ENCODE measurements at regions not wholly inside any gene's neighbourhood (a gene's known extent, or its start where the extent isn't known, plus 50 kb on each side); places are given as distances from the start of the nearest gene placed in this dataset.

DNA sequence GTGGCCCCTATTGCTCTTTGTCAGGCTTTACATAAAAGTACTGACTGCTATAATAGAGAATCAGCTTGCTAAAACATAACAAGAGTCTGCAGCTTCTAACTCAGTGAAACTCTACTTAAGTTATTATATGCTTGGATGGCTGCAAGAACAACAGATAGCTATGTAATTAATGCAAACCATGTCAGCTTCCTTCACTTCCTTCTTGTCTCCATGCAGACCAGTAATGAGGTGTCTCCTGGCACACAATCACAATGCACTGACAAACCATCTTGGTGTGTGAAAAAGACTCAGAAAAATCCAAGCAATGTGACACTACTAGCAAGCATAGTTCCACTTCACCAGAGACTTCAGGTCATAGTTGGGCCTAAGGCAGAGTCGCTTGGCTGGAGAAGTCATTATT, 2068.9 kb upstream of the PIK3C3 start:
- ChIA-PET CTCF (ENCODE audit: unreplicated experiment) (no interaction called here), POLR2A (interaction anchor here (0.7 kb wide), 1 partner anchor 1224 kb away, joined by 3 read pairs; no protein-coding TSS in a partner anchor)
- Histone ChIP-seq H3K9me3 (ENCODE audit: low read length) (no peaks in the 10 kb centered on the region), H3K4me1 (ENCODE audit: insufficient read depth, low read length, poor library complexity, severe bottlenecking) (no peaks in the 10 kb centered on the region), H3K27ac (ENCODE audit: low read depth, low read length, poor library complexity, severe bottlenecking) (no peak overlapping the region), H3K4me2 (ENCODE audit: low read length) (no peak overlapping the region), H3K9me2 (ENCODE audit: insufficient read depth, low read length) (no peaks in the 10 kb centered on the region), H4K20me1 (ENCODE audit: insufficient read depth, low read length) (no peaks in the 10 kb centered on the region), H3K79me2 (ENCODE audit: insufficient read depth, low read depth, low read length) (no peaks in the 10 kb centered on the region), H3K36me3 (ENCODE audit: insufficient read depth, low read length) (no peaks in the 10 kb centered on the region), H2AFZ (ENCODE audit: low read length) (no peak overlapping the region), H3K4me3 (ENCODE audit: low read depth, low read length, poor library complexity, severe bottlenecking) (no peak overlapping the region)
- intact Hi-C loops (cut with micrococcal nuclease; ENCODE audit: unreplicated experiment) = no loop called here
- TF ChIP-seq, protein P1, sequence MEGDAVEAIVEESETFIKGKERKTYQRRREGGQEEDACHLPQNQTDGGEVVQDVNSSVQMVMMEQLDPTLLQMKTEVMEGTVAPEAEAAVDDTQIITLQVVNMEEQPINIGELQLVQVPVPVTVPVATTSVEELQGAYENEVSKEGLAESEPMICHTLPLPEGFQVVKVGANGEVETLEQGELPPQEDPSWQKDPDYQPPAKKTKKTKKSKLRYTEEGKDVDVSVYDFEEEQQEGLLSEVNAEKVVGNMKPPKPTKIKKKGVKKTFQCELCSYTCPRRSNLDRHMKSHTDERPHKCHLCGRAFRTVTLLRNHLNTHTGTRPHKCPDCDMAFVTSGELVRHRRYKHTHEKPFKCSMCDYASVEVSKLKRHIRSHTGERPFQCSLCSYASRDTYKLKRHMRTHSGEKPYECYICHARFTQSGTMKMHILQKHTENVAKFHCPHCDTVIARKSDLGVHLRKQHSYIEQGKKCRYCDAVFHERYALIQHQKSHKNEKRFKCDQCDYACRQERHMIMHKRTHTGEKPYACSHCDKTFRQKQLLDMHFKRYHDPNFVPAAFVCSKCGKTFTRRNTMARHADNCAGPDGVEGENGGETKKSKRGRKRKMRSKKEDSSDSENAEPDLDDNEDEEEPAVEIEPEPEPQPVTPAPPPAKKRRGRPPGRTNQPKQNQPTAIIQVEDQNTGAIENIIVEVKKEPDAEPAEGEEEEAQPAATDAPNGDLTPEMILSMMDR (conservative IDR thresholded peaks at IDR 0.05; ENCODE audit: low read length) = no peak
- TF ChIP-seq EZH2phosphoT487 (IDR thresholded peaks at IDR 0.05; ENCODE audit: borderline replicate concordance, low read depth, low read length) = no peak
- no peak for DNase-seq (ENCODE audit: low spot score)
- BruUV-seq (replicated peaks) = no TSS peak

DNA sequence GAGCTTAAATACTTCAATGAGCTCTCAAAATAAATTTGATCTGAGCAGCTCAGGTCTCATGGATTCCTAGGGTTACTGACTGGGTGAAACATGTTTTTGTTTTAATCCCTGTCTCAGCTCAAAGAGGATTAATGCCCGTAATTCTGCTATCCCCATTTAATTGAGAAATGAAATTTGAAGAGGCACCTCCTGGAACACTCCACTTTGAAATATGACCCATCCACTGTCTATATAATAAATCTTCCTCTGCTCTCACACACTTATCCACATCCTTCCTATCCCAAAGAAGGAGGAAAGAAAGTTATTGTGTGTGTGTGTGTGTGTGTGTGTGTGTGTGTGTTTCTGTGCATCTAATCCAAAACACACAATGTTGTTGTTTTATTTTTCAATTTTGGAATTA, 2082.4 kb upstream of the PIK3C3 start:
- TF ChIP-seq EZH2phosphoT487 (IDR thresholded peaks at IDR 0.05; ENCODE audit: borderline replicate concordance, low read depth, low read length) = no peak
- TF ChIP-seq, protein P1 (conservative IDR thresholded peaks at IDR 0.05; ENCODE audit: low read length) = no peak
- Histone ChIP-seq H3K36me3 (ENCODE audit: insufficient read depth, low read length) (no peaks in the 10 kb centered on the region), H3K4me1 (ENCODE audit: insufficient read depth, low read length, poor library complexity, severe bottlenecking) (no peaks in the 10 kb centered on the region), H3K4me2 (ENCODE audit: low read length) (no peak overlapping the region), H3K79me2 (ENCODE audit: insufficient read depth, low read depth, low read length) (no peaks in the 10 kb centered on the region), H4K20me1 (ENCODE audit: insufficient read depth, low read length) (no peaks in the 10 kb centered on the region), H3K9me3 (ENCODE audit: low read length) (no peaks in the 10 kb centered on the region), H3K4me3 (ENCODE audit: low read depth, low read length, poor library complexity, severe bottlenecking) (no peak overlapping the region), H3K27ac (ENCODE audit: low read depth, low read length, poor library complexity, severe bottlenecking) (no peak overlapping the region), H2AFZ (ENCODE audit: low read length) (no peak overlapping the region), H3K9me2 (ENCODE audit: insufficient read depth, low read length) (no peaks in the 10 kb centered on the region)
- no TSS peak for BruUV-seq (replicated peaks)
- POLR2A ChIA-PET = interaction anchor here (0.7 kb wide), 1 partner anchor 169 kb away, joined by 3 read pairs; no protein-coding TSS in a partner anchor
- DNase-seq (ENCODE audit: low spot score) = no peak
- intact Hi-C loops (cut with micrococcal nuclease; ENCODE audit: unreplicated experiment) = no loop called here
- CTCF ChIA-PET (ENCODE audit: unreplicated experiment) = no interaction called here

DNA sequence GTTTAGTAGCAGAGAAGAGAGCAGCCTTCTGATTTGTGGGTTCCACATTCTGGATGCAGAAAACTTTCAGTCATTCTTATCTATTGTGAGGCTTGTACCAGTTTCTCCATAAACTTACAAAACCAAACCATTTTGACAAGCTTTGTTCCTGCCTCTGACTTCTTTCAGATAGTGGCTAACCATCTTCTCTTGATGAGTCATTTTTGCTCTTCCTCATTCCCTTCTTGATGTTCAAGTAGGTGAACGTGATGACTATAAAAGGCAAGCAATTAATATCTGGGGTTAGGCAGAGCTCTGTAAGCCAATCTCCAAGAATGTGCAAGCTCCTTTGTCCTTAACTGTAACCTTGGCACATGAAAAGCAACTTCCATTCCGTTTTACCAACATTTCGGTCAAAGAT, 2083.1 kb upstream of the PIK3C3 start:
- Histone ChIP-seq H3K4me1 (ENCODE audit: insufficient read depth, low read length, poor library complexity, severe bottlenecking) (no peaks in the 10 kb centered on the region), H4K20me1 (ENCODE audit: insufficient read depth, low read length) (no peaks in the 10 kb centered on the region), H3K9me3 (ENCODE audit: low read length) (no peaks in the 10 kb centered on the region), H3K4me2 (ENCODE audit: low read length) (no peak overlapping the region), H3K79me2 (ENCODE audit: insufficient read depth, low read depth, low read length) (no peaks in the 10 kb centered on the region), H3K4me3 (ENCODE audit: low read depth, low read length, poor library complexity, severe bottlenecking) (no peak overlapping the region), H3K9me2 (ENCODE audit: insufficient read depth, low read length) (no peaks in the 10 kb centered on the region), H2AFZ (ENCODE audit: low read length) (no peak overlapping the region), H3K27ac (ENCODE audit: low read depth, low read length, poor library complexity, severe bottlenecking) (no peak overlapping the region), H3K36me3 (ENCODE audit: insufficient read depth, low read length) (no peaks in the 10 kb centered on the region)
- ChIA-PET POLR2A (interaction anchor here (0.7 kb wide), 1 partner anchor 170 kb away, joined by 3 read pairs; no protein-coding TSS in a partner anchor), CTCF (ENCODE audit: unreplicated experiment) (no interaction called here)
- no peak for TF ChIP-seq EZH2phosphoT487 (IDR thresholded peaks at IDR 0.05; ENCODE audit: borderline replicate concordance, low read depth, low read length)
- TF ChIP-seq, protein P1 (conservative IDR thresholded peaks at IDR 0.05; ENCODE audit: low read length) = no peak
- DNase-seq (ENCODE audit: low spot score) = no peak
- intact Hi-C loops (cut with micrococcal nuclease; ENCODE audit: unreplicated experiment) = no loop called here
- no TSS peak for BruUV-seq (replicated peaks)
